H4 (cell line): ENCODE measurements at regions not wholly inside any gene's neighbourhood (a gene's known extent, or its start where the extent isn't known, plus 50 kb on each side); places are given as distances from the start of the nearest gene placed in this dataset.

Source experiments
- DNase-seq: peaks from one replicate; pipeline ENCODE4 v3.0.0-alpha.2; 2015; ENCODE audit warnings: low spot score

DNA sequence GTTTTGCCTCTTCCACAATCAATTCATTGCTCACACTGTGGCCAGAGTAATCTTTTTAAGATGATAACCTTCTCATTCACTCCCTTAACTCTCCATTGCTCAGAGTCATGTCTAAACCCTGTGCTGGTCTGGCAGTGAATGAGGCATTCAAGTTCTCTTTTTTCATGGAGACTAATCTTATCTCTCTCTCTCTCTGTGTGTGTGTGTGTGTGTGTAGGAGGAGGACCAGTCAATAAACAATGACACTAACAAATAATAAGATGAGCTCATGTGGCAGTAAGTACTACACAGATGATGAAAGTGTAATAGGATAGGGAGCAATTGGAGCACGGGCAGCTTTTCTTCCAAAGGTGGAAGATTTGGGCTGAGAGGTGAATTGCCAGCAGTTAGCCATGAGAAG lies 122.0 kb upstream of the B3GALT2 start:
- DNase-seq = no peak

DNA sequence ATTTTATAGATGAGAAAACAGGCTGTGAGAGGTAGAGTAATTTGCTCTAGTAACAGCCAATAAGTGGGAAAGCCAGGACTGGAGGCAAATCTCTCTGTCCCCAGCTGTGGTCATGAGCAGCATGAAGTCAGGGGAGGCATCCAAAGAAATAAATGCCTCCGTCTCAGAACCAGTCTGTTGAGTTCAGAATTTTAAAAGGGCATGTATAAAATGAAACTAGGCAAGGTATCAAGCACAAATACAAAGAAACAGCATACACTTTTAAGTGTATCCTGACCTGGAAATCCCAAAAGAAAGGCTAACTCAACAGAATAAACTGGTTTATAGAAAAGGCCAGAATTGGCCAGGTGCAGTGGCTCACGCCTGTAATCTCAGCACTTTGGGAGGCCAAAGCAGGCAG lies 120.0 kb upstream of the B3GALT2 start:
- DNase-seq = no peak
